ENCODE measurements at regions not wholly inside any gene's neighbourhood (a gene's known extent, or its start where the extent isn't known, plus 50 kb on each side); places are given as distances from the start of the nearest gene placed in this dataset.

DNA sequence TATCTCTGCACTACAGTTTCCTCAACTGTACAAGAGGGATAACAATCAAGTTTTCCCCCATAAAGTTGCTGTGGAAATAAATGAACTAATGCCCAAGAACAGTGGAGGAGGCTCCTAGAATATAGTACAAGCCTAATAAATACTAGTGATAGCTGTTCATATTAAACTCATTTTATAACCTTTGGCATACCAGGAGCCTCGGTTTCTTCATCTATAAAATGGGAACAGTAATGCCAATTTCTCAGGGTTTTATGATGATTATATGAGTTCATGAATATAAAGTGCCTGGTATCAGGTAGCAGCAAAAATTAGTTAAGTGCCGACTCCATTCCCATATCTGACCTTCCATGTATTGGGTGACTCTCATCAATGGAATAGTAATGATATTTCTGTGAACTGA lies 311.1 kb upstream of the MAF start (continued):
- TF ChIP-seq, protein P1, sequence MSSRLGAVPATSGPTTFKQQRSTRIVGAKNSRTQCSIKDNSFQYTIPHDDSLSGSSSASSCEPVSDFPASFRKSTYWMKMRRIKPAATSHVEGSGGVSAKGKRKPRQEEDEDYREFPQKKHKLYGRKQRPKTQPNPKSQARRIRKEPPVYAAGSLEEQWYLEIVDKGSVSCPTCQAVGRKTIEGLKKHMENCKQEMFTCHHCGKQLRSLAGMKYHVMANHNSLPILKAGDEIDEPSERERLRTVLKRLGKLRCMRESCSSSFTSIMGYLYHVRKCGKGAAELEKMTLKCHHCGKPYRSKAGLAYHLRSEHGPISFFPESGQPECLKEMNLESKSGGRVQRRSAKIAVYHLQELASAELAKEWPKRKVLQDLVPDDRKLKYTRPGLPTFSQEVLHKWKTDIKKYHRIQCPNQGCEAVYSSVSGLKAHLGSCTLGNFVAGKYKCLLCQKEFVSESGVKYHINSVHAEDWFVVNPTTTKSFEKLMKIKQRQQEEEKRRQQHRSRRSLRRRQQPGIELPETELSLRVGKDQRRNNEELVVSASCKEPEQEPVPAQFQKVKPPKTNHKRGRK (CRISPR knock-in tag; IDR thresholded peaks at IDR 0.05; ENCODE audit: borderline replicate concordance), result no peak
- TF ChIP-seq CREB1 (CRISPR knock-in tag; IDR thresholded peaks at IDR 0.05) (no peak), NR2C2 (CRISPR knock-in tag; IDR thresholded peaks at IDR 0.05) (no peak), IRF2 (CRISPR knock-in tag; IDR thresholded peaks at IDR 0.05; ENCODE audit: borderline replicate concordance, low read depth) (no peak)

- CTCF ChIA-PET, result interaction anchor here (1.5 kb wide), 1 partner anchor 10 kb away, joined by 3 read pairs; no protein-coding TSS in a partner anchor
- H3K36me3 Mint-ChIP-seq, result no peaks in the 10 kb centered on the region
- H3K27me3 Mint-ChIP-seq (ENCODE audit: low read depth), result no peaks in the 10 kb centered on the region
- peaks cover 18% of the 10 kb centered on the region for H3K4me1 Mint-ChIP-seq
- ATAC-seq, result no peak
- 0 out of 2 replicates have a peak, but pooled peaks cover under 1% of the 10 kb centered on the region for H3K9me3 Mint-ChIP-seq
- DNase-seq (ENCODE audit: low spot score), result no peak
- TF ChIP-seq ATF1 (CRISPR knock-in tag; IDR thresholded peaks at IDR 0.05), result no peak
- TF ChIP-seq, protein P2, sequence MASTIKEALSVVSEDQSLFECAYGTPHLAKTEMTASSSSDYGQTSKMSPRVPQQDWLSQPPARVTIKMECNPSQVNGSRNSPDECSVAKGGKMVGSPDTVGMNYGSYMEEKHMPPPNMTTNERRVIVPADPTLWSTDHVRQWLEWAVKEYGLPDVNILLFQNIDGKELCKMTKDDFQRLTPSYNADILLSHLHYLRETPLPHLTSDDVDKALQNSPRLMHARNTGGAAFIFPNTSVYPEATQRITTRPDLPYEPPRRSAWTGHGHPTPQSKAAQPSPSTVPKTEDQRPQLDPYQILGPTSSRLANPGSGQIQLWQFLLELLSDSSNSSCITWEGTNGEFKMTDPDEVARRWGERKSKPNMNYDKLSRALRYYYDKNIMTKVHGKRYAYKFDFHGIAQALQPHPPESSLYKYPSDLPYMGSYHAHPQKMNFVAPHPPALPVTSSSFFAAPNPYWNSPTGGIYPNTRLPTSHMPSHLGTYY (CRISPR knock-in tag; IDR thresholded peaks at IDR 0.05), result no peak
- no peak for TF ChIP-seq SMAD4 (CRISPR knock-in tag; IDR thresholded peaks at IDR 0.05)
- no peak for TF ChIP-seq GRHL2 (CRISPR knock-in tag; IDR thresholded peaks at IDR 0.05; ENCODE audit: insufficient replicate concordance, severe bottlenecking)
- TF ChIP-seq ZBTB21 (CRISPR knock-in tag; IDR thresholded peaks at IDR 0.05; ENCODE audit: borderline replicate concordance), result no peak
- TF ChIP-seq EMX1 (CRISPR knock-in tag; IDR thresholded peaks at IDR 0.05), result no peak
- TF ChIP-seq NR1H2 (CRISPR knock-in tag; IDR thresholded peaks at IDR 0.05), result no peak
- no peak for TF ChIP-seq ZNF423 (CRISPR knock-in tag; IDR thresholded peaks at IDR 0.05)
- POLR2A ChIA-PET, result interaction anchor here (0.6 kb wide), 1 partner anchor 220 kb away, joined by 4 read pairs; no protein-coding TSS in a partner anchor
- H3K4me3 Mint-ChIP-seq, result no peak overlapping the region
- H3K27ac Mint-ChIP-seq, result no peak overlapping the region
Observed at GRCh38 chr16:79909571-79909970, 309.0 kb upstream of the MAF start.

GRCh38 chr16:79903471-79903870 lies 302.9 kb upstream of the MAF start:
- CTCF ChIA-PET, result no interaction called here
- no peak for ATAC-seq

GRCh38 chr16:79902351-79902750 lies 301.8 kb upstream of the MAF start:
- Mint-ChIP-seq H3K4me3 (no peak overlapping the region), H3K4me1 (peaks cover 9% of the 10 kb centered on the region), H3K9me3 (peaks cover 13% of the 10 kb centered on the region), H3K36me3 (no peaks in the 10 kb centered on the region), H3K27ac (no peak overlapping the region), H3K27me3 (ENCODE audit: low read depth) (no peaks in the 10 kb centered on the region)
- TF ChIP-seq ZNF317 (CRISPR knock-in tag; IDR thresholded peaks at IDR 0.05; ENCODE audit: borderline replicate concordance, low read depth) (no peak), JUN (CRISPR knock-in tag; IDR thresholded peaks at IDR 0.05) (no peak), GTF2I (CRISPR knock-in tag; conservative IDR thresholded peaks at IDR 0.05) (no peak)
- TF ChIP-seq, protein P3, sequence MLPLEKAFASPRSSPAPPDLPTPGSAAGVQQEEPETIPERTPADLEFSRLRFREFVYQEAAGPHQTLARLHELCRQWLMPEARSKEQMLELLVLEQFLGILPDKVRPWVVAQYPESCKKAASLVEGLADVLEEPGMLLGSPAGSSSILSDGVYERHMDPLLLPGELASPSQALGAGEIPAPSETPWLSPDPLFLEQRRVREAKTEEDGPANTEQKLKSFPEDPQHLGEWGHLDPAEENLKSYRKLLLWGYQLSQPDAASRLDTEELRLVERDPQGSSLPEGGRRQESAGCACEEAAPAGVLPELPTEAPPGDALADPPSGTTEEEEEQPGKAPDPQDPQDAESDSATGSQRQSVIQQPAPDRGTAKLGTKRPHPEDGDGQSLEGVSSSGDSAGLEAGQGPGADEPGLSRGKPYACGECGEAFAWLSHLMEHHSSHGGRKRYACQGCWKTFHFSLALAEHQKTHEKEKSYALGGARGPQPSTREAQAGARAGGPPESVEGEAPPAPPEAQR (CRISPR knock-in tag; IDR thresholded peaks at IDR 0.05), result no peak
- TF ChIP-seq, protein P2 (CRISPR knock-in tag; IDR thresholded peaks at IDR 0.05), result no peak
- TF ChIP-seq, protein P4, sequence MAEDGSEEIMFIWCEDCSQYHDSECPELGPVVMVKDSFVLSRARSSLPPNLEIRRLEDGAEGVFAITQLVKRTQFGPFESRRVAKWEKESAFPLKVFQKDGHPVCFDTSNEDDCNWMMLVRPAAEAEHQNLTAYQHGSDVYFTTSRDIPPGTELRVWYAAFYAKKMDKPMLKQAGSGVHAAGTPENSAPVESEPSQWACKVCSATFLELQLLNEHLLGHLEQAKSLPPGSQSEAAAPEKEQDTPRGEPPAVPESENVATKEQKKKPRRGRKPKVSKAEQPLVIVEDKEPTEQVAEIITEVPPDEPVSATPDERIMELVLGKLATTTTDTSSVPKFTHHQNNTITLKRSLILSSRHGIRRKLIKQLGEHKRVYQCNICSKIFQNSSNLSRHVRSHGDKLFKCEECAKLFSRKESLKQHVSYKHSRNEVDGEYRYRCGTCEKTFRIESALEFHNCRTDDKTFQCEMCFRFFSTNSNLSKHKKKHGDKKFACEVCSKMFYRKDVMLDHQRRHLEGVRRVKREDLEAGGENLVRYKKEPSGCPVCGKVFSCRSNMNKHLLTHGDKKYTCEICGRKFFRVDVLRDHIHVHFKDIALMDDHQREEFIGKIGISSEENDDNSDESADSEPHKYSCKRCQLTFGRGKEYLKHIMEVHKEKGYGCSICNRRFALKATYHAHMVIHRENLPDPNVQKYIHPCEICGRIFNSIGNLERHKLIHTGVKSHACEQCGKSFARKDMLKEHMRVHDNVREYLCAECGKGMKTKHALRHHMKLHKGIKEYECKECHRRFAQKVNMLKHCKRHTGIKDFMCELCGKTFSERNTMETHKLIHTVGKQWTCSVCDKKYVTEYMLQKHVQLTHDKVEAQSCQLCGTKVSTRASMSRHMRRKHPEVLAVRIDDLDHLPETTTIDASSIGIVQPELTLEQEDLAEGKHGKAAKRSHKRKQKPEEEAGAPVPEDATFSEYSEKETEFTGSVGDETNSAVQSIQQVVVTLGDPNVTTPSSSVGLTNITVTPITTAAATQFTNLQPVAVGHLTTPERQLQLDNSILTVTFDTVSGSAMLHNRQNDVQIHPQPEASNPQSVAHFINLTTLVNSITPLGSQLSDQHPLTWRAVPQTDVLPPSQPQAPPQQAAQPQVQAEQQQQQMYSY (CRISPR knock-in tag; IDR thresholded peaks at IDR 0.05), result no peak
- POLR2A ChIA-PET, result no interaction called here
- ATAC-seq (no peak), DNase-seq (ENCODE audit: low spot score) (no peak)
- CTCF ChIA-PET, result no interaction called here

More at GRCh38 chr16:79903471-79903870, 302.9 kb upstream of the MAF start:
- Mint-ChIP-seq H3K36me3 (no peaks in the 10 kb centered on the region), H3K27ac (no peak overlapping the region), H3K4me3 (no peak overlapping the region), H3K9me3 (peaks cover 13% of the 10 kb centered on the region), H3K4me1 (peaks cover 9% of the 10 kb centered on the region), H3K27me3 (ENCODE audit: low read depth) (no peaks in the 10 kb centered on the region)
- TF ChIP-seq NFATC4 (CRISPR knock-in tag; IDR thresholded peaks at IDR 0.05) (no peak), ZNF423 (CRISPR knock-in tag; IDR thresholded peaks at IDR 0.05) (no peak), RORB (CRISPR knock-in tag; IDR thresholded peaks at IDR 0.05) (no peak)
- POLR2A ChIA-PET, result no interaction called here
- no peak for DNase-seq (ENCODE audit: low spot score)

All from WTC11 (cell line).